CD4-positive, alpha-beta T cell (primary cell): ENCODE measurements at regions not wholly inside any gene's neighbourhood (a gene's known extent, or its start where the extent isn't known, plus 50 kb on each side); places are given as distances from the start of the nearest gene placed in this dataset.

ENCODE experiments used
- ATAC-seq: fragments of 200-7000 bp; cut with Tn5 transposase; one replicate; pipeline ENCODE4 v1.10.0; 2022; ENCODE audit warnings: mild to moderate bottlenecking; ENCODE audit not compliant: poor library complexity
- CTCF ChIA-PET: fragments of 350-600 bp; sonication (Branson Sonifier 250); formaldehyde crosslinking; loops from one replicate; lab custom pipeline; 2021; ENCODE audit warnings: antibody characterized with exemption, inconsistent platforms; lab: Charles Lee
- POLR2A ChIA-PET: fragments of 350-600 bp; sonication (Branson Sonifier 250); formaldehyde crosslinking; loops from one replicate; lab custom pipeline; 2021; ENCODE audit warnings: antibody characterized with exemption, inconsistent platforms; lab: Charles Lee
- DNase-seq, 14 experiments: peaks; one replicate each; pipeline ENCODE4 v3.0.0-alpha.2; 2013 to 2020; ENCODE audit warnings: mixed read lengths in 2 of 14
- H3K27ac ChIP-seq, 2 donors: one replicate each; pipeline versions ENCODE4 v1.5.1 to v1.7.0; 2013; ENCODE audit warnings: low read length in 2 of 2, low read depth in 1 of 2, mild to moderate bottlenecking in 1 of 2
- H3K27me3 ChIP-seq, 2 experiments: 1 replicate in 1 of 2; 2 replicates in 1 of 2; pipeline versions ENCODE4 v1.6.1 to v1.7.0; 2013; ENCODE audit warnings: low read length in 2 of 2, control low read depth in 1 of 2, mild to moderate bottlenecking in 1 of 2, moderate library complexity in 1 of 2; ENCODE audit not compliant: insufficient read depth in 2 of 2, control insufficient read depth in 1 of 2
- H3K36me3 ChIP-seq: one replicate; pipeline ENCODE4 v1.6.1; 2013; ENCODE audit warnings: low read length, control low read depth; ENCODE audit not compliant: insufficient read depth
- H3K4me1 ChIP-seq: one replicate; pipeline ENCODE4 v1.6.1; 2013; ENCODE audit warnings: low read length, control low read depth; ENCODE audit not compliant: insufficient read depth
- H3K4me3 ChIP-seq: one replicate; pipeline ENCODE4 v1.5.1; 2013; ENCODE audit warnings: mild to moderate bottlenecking, low read length, moderate library complexity
- H3K9me3 ChIP-seq, 2 experiments: 1 replicate in 1 of 2; 2 replicates in 1 of 2; pipeline versions ENCODE4 v1.6.1 to v1.7.0; 2013; ENCODE audit warnings: low read length in 2 of 2, mild to moderate bottlenecking in 2 of 2, control low read depth in 1 of 2, moderate library complexity in 1 of 2; ENCODE audit not compliant: control insufficient read depth in 1 of 2, insufficient read depth in 1 of 2
- H3K27ac Mint-ChIP-seq: one replicate; pipeline ENCODE4 v1.8.0; 2020; ENCODE audit warnings: mixed read lengths
- H3K27me3 Mint-ChIP-seq: one replicate; pipeline ENCODE4 v1.8.0; 2021; ENCODE audit warnings: mixed read lengths
- H3K36me3 Mint-ChIP-seq: one replicate; pipeline ENCODE4 v1.8.0; 2021; ENCODE audit warnings: low read depth, mixed read lengths
- H3K4me1 Mint-ChIP-seq: one replicate; pipeline ENCODE4 v1.8.0; 2021; ENCODE audit warnings: low read depth, mixed read lengths
- H3K4me3 Mint-ChIP-seq: one replicate; pipeline ENCODE4 v1.8.0; 2020; ENCODE audit warnings: mild to moderate bottlenecking, mixed read lengths
- H3K9me3 Mint-ChIP-seq: one replicate; pipeline ENCODE4 v1.8.0; 2020; ENCODE audit warnings: mixed read lengths
- CTCF ChIP-seq: fragments of 200-600 bp; IDR thresholded peaks from one replicate; pipeline ENCODE4 v1.8.0; 2022; ENCODE audit warnings: antibody characterized with exemption, mild to moderate bottlenecking
- intact Hi-C, 2 experiments: fragments of 100-400 bp; cut with DNase I in 1 of 2; cut with micrococcal nuclease in 1 of 2; formaldehyde crosslinking; loops; one replicate each; pipeline versions ENCODE4 v1.15.1 to v1.9.0; 2023 to 2025; cut with DNase I, micrococcal nuclease

GRCh38 chr6:6515691-6516607, 72.6 kb upstream of the LY86 start:
- Mint-ChIP-seq H3K4me1 (peaks cover 20% of the 10 kb centered on the region), H3K4me3 (peak overlapping the region; percentile 8), H3K36me3 (no peaks in the 10 kb centered on the region), H3K27me3 (peaks cover 47% of the 10 kb centered on the region), H3K27ac (peak overlapping the region; percentile 32), H3K9me3 (no peaks in the 10 kb centered on the region)
- Histone ChIP-seq H3K9me3 (no peaks in the 10 kb centered on the region), H3K27me3 (peaks cover 11 to 17% of the 10 kb centered on the region in 2 experiments), H3K4me1 (peaks cover 8% of the 10 kb centered on the region), H3K4me3 (peak overlapping the region; percentile 0), H3K27ac (no peak overlapping the region), H3K36me3 (no peaks in the 10 kb centered on the region)
- TF ChIP-seq CTCF = no peak
- ATAC-seq (peak; percentile 76), DNase-seq (peak in 6 of 14 experiments; percentile 4 to 54 (median 36))
- intact Hi-C loops = no loop called here
- ChIA-PET CTCF (no interaction called here), POLR2A (no interaction called here)

- TF ChIP-seq CTCF = no peak
- Histone ChIP-seq H3K9me3 (no peaks in the 10 kb centered on the region), H3K4me1 (peaks cover 8% of the 10 kb centered on the region), H3K27ac (no peak overlapping the region), H3K4me3 (no peak overlapping the region), H3K36me3 (no peaks in the 10 kb centered on the region), H3K27me3 (peaks cover 14 to 16% of the 10 kb centered on the region in 2 experiments)
- Mint-ChIP-seq H3K4me3 (no peak overlapping the region), H3K27me3 (peaks cover 47% of the 10 kb centered on the region), H3K36me3 (no peaks in the 10 kb centered on the region), H3K4me1 (peaks cover 20% of the 10 kb centered on the region), H3K27ac (peak overlapping the region; percentile 32), H3K9me3 (no peaks in the 10 kb centered on the region)
- CTCF ChIA-PET = no interaction called here
- POLR2A ChIA-PET = no interaction called here
- ATAC-seq = no peak
- intact Hi-C loops = no loop called here
- no peak for DNase-seq
Observed at GRCh38 chr6:6516666-6517458, 71.7 kb upstream of the LY86 start.

- no peak for ATAC-seq
- peaks cover 8% of the 10 kb centered on the region for H3K4me1 ChIP-seq
- H3K27me3 ChIP-seq = peaks cover 6 to 7% of the 10 kb centered on the region in 2 experiments
- intact Hi-C loops = no loop called here
- no peaks in the 10 kb centered on the region for H3K36me3 Mint-ChIP-seq
- H3K36me3 ChIP-seq = no peaks in the 10 kb centered on the region
- no peak for DNase-seq
- no peak for TF ChIP-seq CTCF
- no peak overlapping the region for H3K4me3 Mint-ChIP-seq
- peaks cover 46% of the 10 kb centered on the region for H3K27me3 Mint-ChIP-seq
- POLR2A ChIA-PET = interaction anchor here (0.5 kb wide), 1 partner anchor 46 kb away, joined by 3 read pairs; no protein-coding TSS in a partner anchor
- no peak overlapping the region for H3K4me3 ChIP-seq
- H3K27ac ChIP-seq = no peak overlapping the region
- H3K9me3 ChIP-seq = no peaks in the 10 kb centered on the region
- H3K27ac Mint-ChIP-seq = no peak overlapping the region
- H3K9me3 Mint-ChIP-seq = no peaks in the 10 kb centered on the region
- peaks cover 20% of the 10 kb centered on the region for H3K4me1 Mint-ChIP-seq
- CTCF ChIA-PET = no interaction called here
Observed at GRCh38 chr6:6518631-6519427, 69.7 kb upstream of the LY86 start.
